ENCODE measurements at regions not wholly inside any gene's neighbourhood (a gene's known extent, or its start where the extent isn't known, plus 50 kb on each side); places are given as distances from the start of the nearest gene placed in this dataset.

DNA sequence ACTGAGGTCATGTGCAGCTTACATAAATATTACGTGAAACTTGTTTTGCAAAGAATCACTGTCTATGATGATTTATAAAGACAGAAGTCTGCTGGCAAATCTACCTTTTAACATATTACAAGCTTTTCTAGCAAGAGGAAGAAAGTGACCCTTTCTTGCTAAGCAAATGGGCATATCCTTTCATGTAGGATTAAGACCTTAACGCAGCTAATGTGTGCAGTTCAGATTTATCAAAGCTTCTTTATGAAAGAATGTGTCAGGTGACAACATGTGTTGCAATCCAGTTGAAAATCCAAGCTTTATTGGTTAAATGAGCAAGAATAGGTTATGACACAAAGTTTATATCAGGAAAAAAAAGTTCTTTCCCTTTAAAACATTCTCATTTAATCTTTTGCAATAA is 115.6 kb upstream of the NBEA start:
- Histone ChIP-seq H3K9ac (ENCODE audit: low read length) (no peak overlapping the region), H3K27me3 (ENCODE audit: control insufficient read depth, insufficient read depth, low read length) (no peaks in the 10 kb centered on the region), H3K36me3 (ENCODE audit: control insufficient read depth, insufficient read depth, low read length) (no peaks in the 10 kb centered on the region), H3K4me3 (ENCODE audit: low read length) (no peak overlapping the region), H3K4me1 (ENCODE audit: control insufficient read depth, insufficient read depth, low read length) (peaks cover 4% of the 10 kb centered on the region), H3K27ac (ENCODE audit: low read depth, low read length) (no peak overlapping the region)

DNA sequence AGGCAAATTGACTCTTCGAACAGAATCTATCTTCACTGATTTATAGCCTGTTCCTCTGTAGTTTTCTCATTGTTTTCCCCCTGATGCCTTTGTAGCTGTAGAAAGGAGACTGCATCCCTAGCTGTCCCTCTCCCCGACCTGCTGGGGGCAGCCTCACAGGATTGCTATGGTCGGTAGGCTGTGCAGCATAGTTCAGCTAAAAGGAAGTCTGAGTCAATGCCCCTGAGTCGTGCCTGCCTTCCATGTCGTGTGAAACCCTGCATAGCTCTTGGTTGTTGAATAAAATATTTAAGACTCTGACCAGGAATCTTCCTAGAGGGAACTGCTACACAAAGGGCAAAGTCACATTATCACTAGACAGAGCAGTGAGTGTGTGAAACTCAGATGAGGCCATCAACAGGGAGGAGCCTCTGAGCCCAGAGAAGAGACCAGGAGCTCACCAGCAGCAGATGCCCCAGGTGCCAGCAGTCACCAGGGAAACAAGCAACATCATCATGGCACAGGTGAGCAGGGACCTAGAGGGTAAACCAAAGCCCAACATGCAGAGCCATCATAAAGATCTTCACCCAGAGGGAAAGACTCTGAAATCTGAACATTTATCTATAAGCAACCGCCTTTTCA is 108.4 kb upstream of the NBEA start:
- Histone ChIP-seq H3K9ac (ENCODE audit: low read length) (no peak overlapping the region), H3K27ac (ENCODE audit: low read depth, low read length) (no peak overlapping the region), H3K27me3 (ENCODE audit: control insufficient read depth, insufficient read depth, low read length) (no peaks in the 10 kb centered on the region), H3K4me1 (ENCODE audit: control insufficient read depth, insufficient read depth, low read length) (peaks cover 4% of the 10 kb centered on the region), H3K36me3 (ENCODE audit: control insufficient read depth, insufficient read depth, low read length) (no peaks in the 10 kb centered on the region), H3K4me3 (ENCODE audit: low read length) (no peak overlapping the region)

DNA sequence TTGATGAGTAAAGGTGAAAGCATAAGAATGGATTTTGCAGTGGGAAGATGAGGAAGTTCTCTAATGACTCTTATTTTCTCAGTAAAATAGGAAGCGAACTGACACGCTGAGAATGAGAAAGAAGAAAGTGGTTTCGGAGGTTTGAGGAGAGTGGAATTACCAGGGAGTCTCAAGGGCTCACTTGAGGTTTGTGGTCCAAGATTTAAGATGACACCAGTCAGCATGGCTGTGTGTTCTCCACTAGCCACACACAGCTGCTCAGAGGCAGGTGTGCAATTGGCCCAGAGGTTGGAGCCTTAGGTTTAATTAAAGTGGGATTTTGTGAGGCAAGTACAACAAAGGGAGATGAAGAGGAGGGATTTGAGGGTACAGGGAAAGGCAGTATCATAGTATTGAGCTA is 99.6 kb upstream of the NBEA start:
- no peak overlapping the region for H3K27ac ChIP-seq (ENCODE audit: low read depth, low read length)
- no peak overlapping the region for H3K4me3 ChIP-seq (ENCODE audit: low read length)
- H3K36me3 ChIP-seq (ENCODE audit: control insufficient read depth, insufficient read depth, low read length) = no peaks in the 10 kb centered on the region
- H3K4me1 ChIP-seq (ENCODE audit: control insufficient read depth, insufficient read depth, low read length) = no peaks in the 10 kb centered on the region
- no peaks in the 10 kb centered on the region for H3K27me3 ChIP-seq (ENCODE audit: control insufficient read depth, insufficient read depth, low read length)
- no peak overlapping the region for H3K9ac ChIP-seq (ENCODE audit: low read length)

DNA sequence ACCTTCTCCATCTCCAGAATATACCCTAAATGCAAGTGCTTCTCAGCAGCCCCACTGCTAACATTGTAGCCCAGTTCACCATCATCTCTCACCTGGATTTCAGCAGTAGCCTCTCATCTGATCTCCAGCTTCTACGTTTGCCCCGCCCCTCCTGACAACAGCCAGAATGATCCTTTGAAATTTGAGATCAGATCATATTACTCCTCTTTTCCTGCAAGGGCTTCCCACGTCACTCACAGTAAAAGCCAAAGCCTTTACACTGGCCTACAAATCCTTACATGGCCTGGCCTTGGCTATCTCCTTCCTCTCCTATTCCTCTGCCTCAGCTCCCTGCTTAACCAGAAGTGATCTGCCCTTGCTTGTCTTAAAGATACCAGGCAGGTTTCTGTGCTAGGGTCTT is 94.3 kb upstream of the NBEA start:
- Histone ChIP-seq H3K4me1 (ENCODE audit: control insufficient read depth, insufficient read depth, low read length) (no peaks in the 10 kb centered on the region), H3K4me3 (ENCODE audit: low read length) (no peak overlapping the region), H3K36me3 (ENCODE audit: control insufficient read depth, insufficient read depth, low read length) (no peaks in the 10 kb centered on the region), H3K9ac (ENCODE audit: low read length) (no peak overlapping the region), H3K27ac (ENCODE audit: low read depth, low read length) (no peak overlapping the region), H3K27me3 (ENCODE audit: control insufficient read depth, insufficient read depth, low read length) (no peaks in the 10 kb centered on the region)

DNA sequence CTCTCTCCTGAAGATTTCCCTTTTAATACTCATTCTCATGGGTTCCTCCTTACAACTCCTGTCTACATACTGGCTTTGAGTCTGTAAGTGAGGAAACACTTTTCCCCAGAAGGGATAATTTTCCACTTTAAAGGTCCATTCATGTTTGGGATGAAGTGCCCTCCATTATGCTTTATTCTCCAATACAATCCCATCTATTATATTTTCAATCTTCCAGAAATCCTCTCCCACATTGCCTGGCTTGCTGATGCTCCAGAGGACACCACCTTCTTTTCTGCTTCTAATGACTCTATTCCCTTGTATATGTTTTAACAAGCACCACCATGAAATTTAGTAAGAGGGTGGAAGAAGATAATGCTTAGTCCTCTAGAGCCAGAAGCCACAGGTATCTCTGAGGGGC is 92.7 kb upstream of the NBEA start:
- H3K9ac ChIP-seq (ENCODE audit: low read length) = no peak overlapping the region
- no peak overlapping the region for H3K4me3 ChIP-seq (ENCODE audit: low read length)
- H3K27ac ChIP-seq (ENCODE audit: low read depth, low read length) = no peak overlapping the region
- no peaks in the 10 kb centered on the region for H3K36me3 ChIP-seq (ENCODE audit: control insufficient read depth, insufficient read depth, low read length)
- H3K4me1 ChIP-seq (ENCODE audit: control insufficient read depth, insufficient read depth, low read length) = no peaks in the 10 kb centered on the region
- H3K27me3 ChIP-seq (ENCODE audit: control insufficient read depth, insufficient read depth, low read length) = no peaks in the 10 kb centered on the region

DNA sequence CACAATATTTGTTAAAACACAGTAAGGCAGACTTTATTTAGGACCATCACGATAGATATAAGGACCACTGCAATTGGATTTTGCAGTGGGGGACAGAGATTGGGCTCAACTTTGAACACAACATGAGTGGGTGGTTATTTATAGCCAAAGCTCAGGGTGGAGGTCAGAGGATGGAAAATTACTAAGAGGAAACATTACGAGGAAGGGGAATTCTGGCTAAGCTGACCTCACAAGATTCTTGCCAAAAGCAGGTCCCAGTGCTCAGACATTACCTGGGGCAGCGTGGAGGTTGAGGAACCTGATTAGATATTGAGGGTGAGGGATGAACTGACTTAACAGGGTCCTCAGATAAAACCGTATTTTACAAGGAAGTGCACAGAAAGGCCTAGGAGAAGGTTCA is 88.9 kb upstream of the NBEA start:
- no peak overlapping the region for H3K27ac ChIP-seq (ENCODE audit: low read depth, low read length)
- H3K4me3 ChIP-seq (ENCODE audit: low read length) = no peak overlapping the region
- no peaks in the 10 kb centered on the region for H3K27me3 ChIP-seq (ENCODE audit: control insufficient read depth, insufficient read depth, low read length)
- no peaks in the 10 kb centered on the region for H3K36me3 ChIP-seq (ENCODE audit: control insufficient read depth, insufficient read depth, low read length)
- H3K9ac ChIP-seq (ENCODE audit: low read length) = no peak overlapping the region
- peaks cover 2% of the 10 kb centered on the region for H3K4me1 ChIP-seq (ENCODE audit: control insufficient read depth, insufficient read depth, low read length)

DNA sequence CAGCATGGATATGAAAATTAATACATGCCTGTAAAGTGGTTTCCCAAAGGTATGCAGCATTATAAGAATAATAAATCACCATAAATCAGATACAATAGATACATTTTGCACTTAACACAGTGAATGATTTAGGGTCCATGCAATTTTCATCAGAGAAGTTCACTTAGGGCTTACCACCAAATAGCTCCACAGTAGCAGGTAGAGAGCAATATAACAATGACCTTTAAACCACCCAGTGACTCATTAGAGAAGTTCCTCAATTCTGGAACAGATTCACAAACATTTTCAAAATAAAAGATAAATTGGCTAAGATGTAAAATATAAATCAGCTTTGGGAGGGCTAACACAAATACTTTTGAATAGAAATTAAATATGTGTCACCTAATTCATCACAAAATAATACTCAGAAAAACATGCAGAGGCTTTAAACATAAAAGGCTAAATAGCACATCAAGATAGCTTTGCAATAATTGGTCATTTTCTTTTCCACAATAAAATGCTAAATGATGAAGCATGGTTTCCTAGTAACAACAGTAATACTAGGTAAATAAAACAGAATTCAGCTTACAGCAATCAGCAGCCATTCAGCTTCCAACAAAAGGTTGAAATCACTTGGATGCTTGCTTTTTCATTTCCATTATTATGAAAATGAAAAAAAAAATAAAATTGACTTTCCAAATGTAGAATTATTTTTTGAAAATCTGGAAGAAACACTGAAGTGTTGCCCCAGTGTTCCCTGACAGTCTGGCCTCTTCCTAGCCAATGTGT is 84.3 kb upstream of the NBEA start:
- H3K4me1 ChIP-seq (ENCODE audit: control insufficient read depth, insufficient read depth, low read length) = peaks cover 2% of the 10 kb centered on the region
- no peaks in the 10 kb centered on the region for H3K36me3 ChIP-seq (ENCODE audit: control insufficient read depth, insufficient read depth, low read length)
- no peak overlapping the region for H3K4me3 ChIP-seq (ENCODE audit: low read length)
- H3K27ac ChIP-seq (ENCODE audit: low read depth, low read length) = no peak overlapping the region
- no peak overlapping the region for H3K9ac ChIP-seq (ENCODE audit: low read length)
- H3K27me3 ChIP-seq (ENCODE audit: control insufficient read depth, insufficient read depth, low read length) = no peaks in the 10 kb centered on the region

DNA sequence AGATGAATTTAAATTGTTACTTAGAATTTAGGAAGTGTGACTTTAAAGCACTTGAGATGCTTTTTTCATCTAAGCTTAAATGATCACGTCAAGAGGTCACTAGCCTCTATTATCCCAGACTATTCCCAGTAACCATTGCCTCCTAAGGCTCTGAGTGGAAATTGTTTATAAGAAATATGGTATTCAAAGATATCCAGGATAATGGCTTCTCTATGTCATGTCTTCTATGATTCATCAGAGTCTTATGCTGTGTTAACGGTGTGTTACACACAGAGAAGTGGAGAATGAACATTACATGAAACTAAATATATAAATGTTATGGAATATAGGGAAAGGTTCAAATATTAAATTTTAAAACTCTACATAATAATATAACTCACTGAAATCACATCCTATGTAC is 79.8 kb upstream of the NBEA start:
- Histone ChIP-seq H3K9ac (ENCODE audit: low read length) (no peak overlapping the region), H3K36me3 (ENCODE audit: control insufficient read depth, insufficient read depth, low read length) (no peaks in the 10 kb centered on the region)

DNA sequence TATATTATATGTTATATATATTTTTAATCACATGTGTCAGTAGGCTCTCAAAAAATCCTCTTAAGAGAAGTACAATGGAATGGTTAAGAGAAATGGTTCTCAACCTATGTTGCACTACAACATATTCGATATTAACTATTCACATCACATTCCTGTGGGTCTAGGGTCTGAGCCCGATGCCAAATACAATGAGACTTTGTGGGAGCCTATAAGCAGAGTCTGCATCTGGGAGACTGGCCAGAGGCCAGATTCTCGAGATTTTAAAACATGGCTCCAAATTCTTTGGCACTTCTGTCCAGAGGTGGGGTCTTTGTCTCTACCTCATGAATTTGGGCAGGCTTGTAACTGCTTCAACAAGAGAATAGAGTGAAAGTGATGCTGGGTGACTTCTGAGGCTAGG is 79.4 kb upstream of the NBEA start:
- Histone ChIP-seq H3K27ac (ENCODE audit: low read depth, low read length) (no peak overlapping the region), H3K9ac (ENCODE audit: low read length) (no peak overlapping the region), H3K4me3 (ENCODE audit: low read length) (no peak overlapping the region), H3K36me3 (ENCODE audit: control insufficient read depth, insufficient read depth, low read length) (no peaks in the 10 kb centered on the region), H3K4me1 (ENCODE audit: control insufficient read depth, insufficient read depth, low read length) (no peaks in the 10 kb centered on the region), H3K27me3 (ENCODE audit: control insufficient read depth, insufficient read depth, low read length) (no peaks in the 10 kb centered on the region)

More for the DNA sequence above, 79.8 kb upstream of the NBEA start:
- Histone ChIP-seq H3K4me1 (ENCODE audit: control insufficient read depth, insufficient read depth, low read length) (peaks cover 2% of the 10 kb centered on the region), H3K27ac (ENCODE audit: low read depth, low read length) (no peak overlapping the region), H3K27me3 (ENCODE audit: control insufficient read depth, insufficient read depth, low read length) (no peaks in the 10 kb centered on the region), H3K4me3 (ENCODE audit: low read length) (no peak overlapping the region)

DNA sequence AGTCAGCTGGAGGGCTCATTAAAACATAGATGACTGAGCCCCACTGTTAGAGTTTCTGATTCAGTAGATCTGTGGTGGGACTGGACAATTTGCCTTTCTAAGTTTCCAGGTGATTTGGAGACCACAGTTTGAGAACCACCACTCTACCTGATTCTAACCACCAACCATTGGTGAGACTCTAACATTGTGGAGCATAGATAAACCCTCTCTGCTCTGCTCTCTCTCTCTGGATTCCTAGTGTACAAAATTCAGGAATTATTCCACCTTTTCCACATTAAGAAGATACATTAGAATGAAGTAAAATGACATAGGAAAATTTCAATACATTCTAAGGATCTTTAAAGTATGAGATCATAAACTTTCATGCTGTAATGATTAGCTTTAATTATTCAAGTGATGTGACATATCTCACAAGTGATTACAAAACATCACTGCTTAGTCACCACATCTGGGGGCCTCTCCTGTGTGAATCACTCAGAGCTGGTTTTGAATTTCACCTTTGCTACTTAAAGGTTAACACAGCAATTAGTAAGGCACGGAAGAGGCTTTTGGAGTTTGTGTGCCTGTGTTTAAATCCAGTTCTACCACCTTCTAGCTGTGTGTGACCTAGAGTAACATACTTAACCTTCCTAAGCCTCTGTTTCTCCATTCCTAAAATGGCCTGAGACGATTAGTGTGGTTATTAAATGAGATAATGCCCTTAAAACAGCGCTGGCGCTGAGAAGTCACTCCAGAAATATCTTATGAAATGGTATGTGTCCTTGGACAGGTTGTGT is 78.5 kb upstream of the NBEA start:
- Histone ChIP-seq H3K4me1 (ENCODE audit: control insufficient read depth, insufficient read depth, low read length) (no peaks in the 10 kb centered on the region), H3K4me3 (ENCODE audit: low read length) (no peak overlapping the region), H3K27ac (ENCODE audit: low read depth, low read length) (no peak overlapping the region), H3K36me3 (ENCODE audit: control insufficient read depth, insufficient read depth, low read length) (no peaks in the 10 kb centered on the region), H3K27me3 (ENCODE audit: control insufficient read depth, insufficient read depth, low read length) (no peaks in the 10 kb centered on the region), H3K9ac (ENCODE audit: low read length) (no peak overlapping the region)

DNA sequence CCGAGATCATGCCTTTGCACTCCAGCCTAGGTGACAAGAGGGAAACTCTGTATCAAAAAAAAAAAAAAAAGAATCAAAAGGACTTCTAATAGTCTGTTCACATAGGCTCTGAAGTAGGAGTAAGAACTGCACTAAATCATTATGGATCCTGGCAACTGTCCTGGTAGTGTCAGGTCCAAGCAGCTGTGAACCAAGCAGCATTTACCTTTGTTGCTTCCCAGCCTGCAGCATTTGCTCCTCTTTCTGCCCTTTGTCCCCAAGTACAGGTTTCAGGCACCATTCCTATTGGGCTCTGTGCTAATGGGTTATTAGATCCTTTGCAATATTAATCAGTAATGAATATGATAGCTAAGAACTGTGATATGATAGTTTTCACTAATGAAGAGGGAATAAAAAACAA is 77.4 kb upstream of the NBEA start:
- Histone ChIP-seq H3K4me3 (ENCODE audit: low read length) (no peak overlapping the region), H3K27me3 (ENCODE audit: control insufficient read depth, insufficient read depth, low read length) (no peaks in the 10 kb centered on the region), H3K9ac (ENCODE audit: low read length) (no peak overlapping the region), H3K36me3 (ENCODE audit: control insufficient read depth, insufficient read depth, low read length) (no peaks in the 10 kb centered on the region), H3K4me1 (ENCODE audit: control insufficient read depth, insufficient read depth, low read length) (no peaks in the 10 kb centered on the region), H3K27ac (ENCODE audit: low read depth, low read length) (no peak overlapping the region)

DNA sequence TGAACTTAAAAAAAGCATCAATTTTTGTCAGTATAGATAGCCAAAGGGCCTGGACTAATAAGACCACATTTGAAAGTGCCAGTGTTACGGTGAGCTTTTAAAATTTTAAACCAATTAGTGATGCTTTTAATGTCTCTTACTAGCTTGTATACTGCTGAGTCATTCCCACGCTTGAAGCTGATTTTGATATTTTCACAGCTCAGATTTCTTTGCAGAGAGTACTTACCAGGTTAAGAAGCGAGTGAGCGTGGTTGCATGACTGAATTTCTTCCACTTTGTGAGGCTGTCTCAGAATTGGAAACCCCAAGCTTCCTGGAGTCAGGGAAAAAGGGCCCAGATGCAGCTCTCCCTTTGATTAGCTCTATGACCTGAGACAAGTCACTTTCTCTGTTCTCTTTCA is 74.5 kb upstream of the NBEA start:
- H3K4me3 ChIP-seq (ENCODE audit: low read length) = no peak overlapping the region
- H3K27me3 ChIP-seq (ENCODE audit: control insufficient read depth, insufficient read depth, low read length) = no peaks in the 10 kb centered on the region
- no peaks in the 10 kb centered on the region for H3K4me1 ChIP-seq (ENCODE audit: control insufficient read depth, insufficient read depth, low read length)
- no peak overlapping the region for H3K27ac ChIP-seq (ENCODE audit: low read depth, low read length)
- H3K36me3 ChIP-seq (ENCODE audit: control insufficient read depth, insufficient read depth, low read length) = no peaks in the 10 kb centered on the region
- no peak overlapping the region for H3K9ac ChIP-seq (ENCODE audit: low read length)
